ENCODE measurements at regions not wholly inside any gene's neighbourhood (a gene's known extent, or its start where the extent isn't known, plus 50 kb on each side); places are given as distances from the start of the nearest gene placed in this dataset.

DNA sequence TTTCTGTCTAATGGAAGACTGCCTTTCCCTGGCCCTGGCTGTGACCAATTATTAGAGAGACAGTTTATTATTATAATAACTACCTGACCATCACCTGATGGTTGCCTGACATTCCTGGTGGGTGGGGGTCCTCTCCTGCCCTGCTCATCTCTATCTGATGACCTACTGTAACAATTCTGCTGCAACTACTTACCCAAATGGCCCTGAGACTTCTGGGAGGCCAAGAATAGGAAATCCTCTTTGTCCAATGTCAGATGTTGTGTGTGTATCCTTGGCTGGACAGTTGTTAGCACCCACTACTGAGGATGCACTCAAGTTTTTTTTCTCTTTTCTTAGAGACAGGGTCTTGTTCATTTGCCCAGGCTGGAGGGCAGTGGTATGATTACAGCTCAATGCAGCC is 110.3 kb downstream of the DDX1 start:
- TF ChIP-seq, protein P1, sequence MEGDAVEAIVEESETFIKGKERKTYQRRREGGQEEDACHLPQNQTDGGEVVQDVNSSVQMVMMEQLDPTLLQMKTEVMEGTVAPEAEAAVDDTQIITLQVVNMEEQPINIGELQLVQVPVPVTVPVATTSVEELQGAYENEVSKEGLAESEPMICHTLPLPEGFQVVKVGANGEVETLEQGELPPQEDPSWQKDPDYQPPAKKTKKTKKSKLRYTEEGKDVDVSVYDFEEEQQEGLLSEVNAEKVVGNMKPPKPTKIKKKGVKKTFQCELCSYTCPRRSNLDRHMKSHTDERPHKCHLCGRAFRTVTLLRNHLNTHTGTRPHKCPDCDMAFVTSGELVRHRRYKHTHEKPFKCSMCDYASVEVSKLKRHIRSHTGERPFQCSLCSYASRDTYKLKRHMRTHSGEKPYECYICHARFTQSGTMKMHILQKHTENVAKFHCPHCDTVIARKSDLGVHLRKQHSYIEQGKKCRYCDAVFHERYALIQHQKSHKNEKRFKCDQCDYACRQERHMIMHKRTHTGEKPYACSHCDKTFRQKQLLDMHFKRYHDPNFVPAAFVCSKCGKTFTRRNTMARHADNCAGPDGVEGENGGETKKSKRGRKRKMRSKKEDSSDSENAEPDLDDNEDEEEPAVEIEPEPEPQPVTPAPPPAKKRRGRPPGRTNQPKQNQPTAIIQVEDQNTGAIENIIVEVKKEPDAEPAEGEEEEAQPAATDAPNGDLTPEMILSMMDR (IDR thresholded peaks at IDR 0.05; ENCODE audit: control extremely low read depth in 1 of 3, insufficient read depth in 1 of 3, low read depth in 1 of 3, low read length in 3 of 3), result no peak
- no peak for TF ChIP-seq JUND (IDR thresholded peaks at IDR 0.05; ENCODE audit: low read length)
- TF ChIP-seq EZH2 (IDR thresholded peaks at IDR 0.05; ENCODE audit: low read depth, low read length, severe bottlenecking), result no peak
- TF ChIP-seq, protein P2, sequence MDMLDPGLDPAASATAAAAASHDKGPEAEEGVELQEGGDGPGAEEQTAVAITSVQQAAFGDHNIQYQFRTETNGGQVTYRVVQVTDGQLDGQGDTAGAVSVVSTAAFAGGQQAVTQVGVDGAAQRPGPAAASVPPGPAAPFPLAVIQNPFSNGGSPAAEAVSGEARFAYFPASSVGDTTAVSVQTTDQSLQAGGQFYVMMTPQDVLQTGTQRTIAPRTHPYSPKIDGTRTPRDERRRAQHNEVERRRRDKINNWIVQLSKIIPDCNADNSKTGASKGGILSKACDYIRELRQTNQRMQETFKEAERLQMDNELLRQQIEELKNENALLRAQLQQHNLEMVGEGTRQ (IDR thresholded peaks at IDR 0.05; ENCODE audit: low read length), result no peak
- no peak for TF ChIP-seq POLR2A (IDR thresholded peaks at IDR 0.05; ENCODE audit: control extremely low read depth in 1 of 2, low read depth in 2 of 2, low read length in 2 of 2)
- TF ChIP-seq RFX5 (IDR thresholded peaks at IDR 0.05; ENCODE audit: borderline replicate concordance, low read depth, low read length), result no peak
- TF ChIP-seq PHF8 (conservative IDR thresholded peaks at IDR 0.05; ENCODE audit: low read depth, low read length), result no peak
- no peak for TF ChIP-seq MAFK (IDR thresholded peaks at IDR 0.05; ENCODE audit: low read depth, low read length)
- no peak for TF ChIP-seq POLR2AphosphoS5 (IDR thresholded peaks at IDR 0.05; ENCODE audit: low read depth, low read length)
- TF ChIP-seq ZNF274 (IDR thresholded peaks at IDR 0.05; ENCODE audit: borderline replicate concordance, extremely low read depth, low read length), result no peak
- TF ChIP-seq NRF1 (IDR thresholded peaks at IDR 0.05; ENCODE audit: low read depth, low read length), result no peak
